H1 (cell line): ENCODE measurements at regions not wholly inside any gene's neighbourhood (a gene's known extent, or its start where the extent isn't known, plus 50 kb on each side); places are given as distances from the start of the nearest gene placed in this dataset.

Source experiments
- CTCF ChIA-PET: fragments of 300-600 bp; sonication (Branson Sonifier 250); formaldehyde crosslinking; loops from one replicate; lab custom pipeline; 2021; ENCODE audit not compliant: partially characterized antibody; lab: Charles Lee
- POLR2A ChIA-PET: fragments of 300-600 bp; sonication (Branson Sonifier 250); formaldehyde crosslinking; loops from one replicate; lab custom pipeline; 2021; ENCODE audit warnings: inconsistent platforms; ENCODE audit not compliant: partially characterized antibody; lab: Charles Lee
- DNase-seq, 2 experiments: peaks; one replicate each; pipeline versions ENCODE4 v3.0.0 to v3.0.0-alpha.2; 2010 to 2022; ENCODE audit warnings: low spot score in 2 of 2, low read depth in 1 of 2, mixed read lengths in 1 of 2
- FAIRE-seq: peaks from 2 replicates; lab custom pipeline; 2011; peaks lifted over from hg19 to GRCh38; lab: Jason Lieb, UNC
- H2AFZ ChIP-seq: 2 replicates; pipeline ENCODE4 v1.8.1; 2012; ENCODE audit warnings: low read length, inconsistent platforms
- H2AK5ac ChIP-seq: 2 replicates; pipeline ENCODE4 v1.6.1; 2013; ENCODE audit warnings: low read depth, low read length
- H2BK120ac ChIP-seq: replicated peaks from 2 replicates; pipeline ENCODE3; 2013; ENCODE audit warnings: low read depth, low read length, inconsistent platforms
- H2BK12ac ChIP-seq: 2 replicates; pipeline ENCODE4 v1.6.1; 2013; ENCODE audit warnings: low read depth, low read length
- H2BK15ac ChIP-seq: 2 replicates; pipeline ENCODE4 v1.6.1; 2013; ENCODE audit warnings: low read length
- H2BK20ac ChIP-seq: 2 replicates; pipeline ENCODE4 v1.6.1; 2013; ENCODE audit warnings: low read length
- H2BK5ac ChIP-seq: 2 replicates; pipeline ENCODE4 v1.6.1; 2013; ENCODE audit warnings: low read depth, low read length
- H3K14ac ChIP-seq: 2 replicates; pipeline ENCODE4 v1.6.1; 2013; ENCODE audit warnings: inconsistent platforms; ENCODE audit not compliant: insufficient read length
- H3K18ac ChIP-seq: 2 replicates; pipeline ENCODE4 v1.6.1; 2013; ENCODE audit warnings: low read length; ENCODE audit errors: extremely low read depth
- H3K23ac ChIP-seq: 2 replicates; pipeline ENCODE4 v1.6.1; 2013; ENCODE audit warnings: inconsistent platforms; ENCODE audit not compliant: insufficient read length
- H3K23me2 ChIP-seq: 2 replicates; pipeline ENCODE4 v1.6.1; 2013; ENCODE audit warnings: low read depth, low read length
- H3K27ac ChIP-seq: 2 replicates; pipeline ENCODE4 v1.6.1; 2011; ENCODE audit warnings: low read depth, low read length, inconsistent platforms
- H3K27me3 ChIP-seq, 4 experiments: replicated peaks in 1 of 4; 1 replicate in 1 of 4; 2 replicates in 3 of 4; pipeline versions ENCODE4 v1.6.1 to v1.8.1; 2011 to 2013; ENCODE audit warnings: low read length in 3 of 4, mild to moderate bottlenecking in 3 of 4, inconsistent platforms in 2 of 4, mixed read lengths in 2 of 4, moderate library complexity in 1 of 4; ENCODE audit not compliant: control insufficient read depth in 3 of 4, insufficient read depth in 3 of 4; ENCODE audit errors: extremely low read depth in 1 of 4
- H3K36me3 ChIP-seq, 4 experiments: 2 replicates each; pipeline versions ENCODE4 v1.6.1 to v1.8.1; 2011 to 2013; ENCODE audit warnings: mild to moderate bottlenecking in 4 of 4, low read length in 3 of 4, moderate library complexity in 2 of 4, control low read depth in 1 of 4, inconsistent platforms in 1 of 4; ENCODE audit not compliant: insufficient read depth in 4 of 4, control insufficient read depth in 2 of 4
- H3K4ac ChIP-seq: replicated peaks from 2 replicates; pipeline ENCODE3; 2013; ENCODE audit warnings: low read length, low read depth, mixed read lengths, inconsistent platforms; ENCODE audit not compliant: insufficient read length
- H3K4me1 ChIP-seq, 4 experiments: replicated peaks in 1 of 4; 1 replicate in 1 of 4; 2 replicates in 3 of 4; pipeline versions ENCODE4 v1.6.1 to v1.8.1; 2011 to 2013; ENCODE audit warnings: low read length in 3 of 4, inconsistent platforms in 2 of 4, mixed read lengths in 1 of 4; ENCODE audit not compliant: insufficient read depth in 4 of 4, control insufficient read depth in 3 of 4
- H3K4me2 ChIP-seq, 2 experiments: 2 replicates each; pipeline versions ENCODE4 v1.6.1 to v1.8.1; 2011 to 2013; ENCODE audit warnings: low read depth in 2 of 2, low read length in 2 of 2, control low read depth in 1 of 2, inconsistent platforms in 1 of 2, mild to moderate bottlenecking in 1 of 2; ENCODE audit not compliant: insufficient read depth in 1 of 2
- H3K4me3 ChIP-seq, 4 experiments: fragments of 200-600, 300-600 bp in 1 of 4; sonication (generic), shearing (Covaris generic), sonication (Bioruptor Twin) in 1 of 4; 2 replicates each; pipeline versions ENCODE4 v1.5.1 to v1.8.1; 2011 to 2016; ENCODE audit warnings: low read length in 4 of 4, low read depth in 3 of 4, control low read depth in 2 of 4, inconsistent platforms in 2 of 4, mild to moderate bottlenecking in 2 of 4, mixed read lengths in 1 of 4, moderate library complexity in 1 of 4; ENCODE audit not compliant: insufficient read depth in 2 of 4; ENCODE audit errors: extremely low read depth in 1 of 4
- H3K56ac ChIP-seq: replicated peaks from 2 replicates; pipeline ENCODE3; 2013; ENCODE audit warnings: low read depth, mild to moderate bottlenecking, mixed read lengths, low read length, inconsistent platforms; ENCODE audit not compliant: insufficient read length
- H3K79me1 ChIP-seq: 2 replicates; pipeline ENCODE4 v1.6.1; 2013; ENCODE audit warnings: low read depth, low read length, control low read depth
- H3K79me2 ChIP-seq, 2 experiments: 2 replicates each; pipeline versions ENCODE4 v1.6.1 to v1.8.1; 2012 to 2013; ENCODE audit warnings: low read length in 2 of 2, mild to moderate bottlenecking in 2 of 2, inconsistent platforms in 1 of 2; ENCODE audit not compliant: insufficient read depth in 2 of 2, control insufficient read depth in 1 of 2
- H3K9ac ChIP-seq, 4 experiments: replicated peaks in 1 of 4; 1 replicate in 1 of 4; 2 replicates in 3 of 4; pipeline versions ENCODE4 v1.6.1 to v1.8.1; 2011 to 2013; ENCODE audit warnings: low read depth in 3 of 4, low read length in 3 of 4, control low read depth in 2 of 4, mild to moderate bottlenecking in 2 of 4, moderate library complexity in 2 of 4, inconsistent platforms in 1 of 4; ENCODE audit errors: extremely low read depth in 1 of 4
- H3K9me3 ChIP-seq, 2 experiments: 2 replicates each; pipeline versions ENCODE4 v1.6.1 to v1.8.1; 2012 to 2013; ENCODE audit warnings: mild to moderate bottlenecking in 2 of 2, moderate library complexity in 2 of 2, control low read depth in 1 of 2, inconsistent platforms in 1 of 2, low read depth in 1 of 2, low read length in 1 of 2, mixed read lengths in 1 of 2; ENCODE audit not compliant: insufficient read depth in 2 of 2
- H4K20me1 ChIP-seq, 2 experiments: replicated peaks in 1 of 2; 2 replicates each; pipeline versions ENCODE3 to v1.8.1; 2011 to 2013; ENCODE audit warnings: inconsistent platforms in 2 of 2, low read length in 2 of 2, mild to moderate bottlenecking in 1 of 2; ENCODE audit not compliant: insufficient read depth in 2 of 2, control insufficient read depth in 1 of 2
- H4K5ac ChIP-seq: 2 replicates; pipeline ENCODE4 v1.6.1; 2013; ENCODE audit warnings: low read length, low read depth, mixed read lengths, inconsistent platforms; ENCODE audit not compliant: insufficient read length
- H4K8ac ChIP-seq: 2 replicates; pipeline ENCODE4 v1.8.0; 2013; ENCODE audit warnings: mild to moderate bottlenecking, moderate library complexity, low read length, inconsistent platforms; ENCODE audit not compliant: insufficient read depth; ENCODE audit errors: extremely low read depth
- H4K91ac ChIP-seq: replicated peaks from 2 replicates; pipeline ENCODE3; 2013; ENCODE audit warnings: low read length, mixed read lengths, inconsistent platforms; ENCODE audit not compliant: insufficient read length
- ASH2L ChIP-seq: fragments of 200-600, 300-600 bp; sonication (generic); IDR thresholded peaks from one replicate; pipeline ENCODE4 v1.7.1; 2017; ENCODE audit warnings: low read length
- CBX5 ChIP-seq: fragments of 300-800, 300-1000 bp; sonication (generic); IDR thresholded peaks from 2 replicates; pipeline ENCODE4 v1.7.1; 2016; ENCODE audit warnings: antibody characterized with exemption, low read length, low read depth
- HDAC2 ChIP-seq, 2 experiments: fragments of 300-600 bp in 1 of 2; sonication (generic) in 1 of 2; IDR thresholded peaks; 2 replicates each; pipeline ENCODE4 v1.6.1; 2011 to 2012; ENCODE audit warnings: low read depth in 2 of 2, low read length in 2 of 2, mild to moderate bottlenecking in 2 of 2, moderate library complexity in 2 of 2, borderline replicate concordance in 1 of 2, inconsistent platforms in 1 of 2
- HDAC6 ChIP-seq: IDR thresholded peaks from one replicate; pipeline ENCODE4 v1.7.1; 2012; ENCODE audit warnings: low read depth, mild to moderate bottlenecking, inconsistent platforms, low read length, moderate library complexity
- POLR2A ChIP-seq, 2 experiments: IDR thresholded peaks; 1 replicate in 1 of 2; 2 replicates in 1 of 2; pipeline ENCODE4 v1.6.1; 2011; ENCODE audit warnings: low read depth in 2 of 2, low read length in 2 of 2, mild to moderate bottlenecking in 2 of 2; ENCODE audit errors: control extremely low read depth in 1 of 2
- RAD21 ChIP-seq, 2 experiments: IDR thresholded peaks in 1 of 2; conservative IDR thresholded peaks in 1 of 2; 2 replicates each; pipeline ENCODE4 v1.6.1; 2011; ENCODE audit warnings: low read depth in 2 of 2, low read length in 2 of 2, improper control_type of control experiment in 1 of 2, inconsistent platforms in 1 of 2, mild to moderate bottlenecking in 1 of 2, moderate library complexity in 1 of 2
- SIN3A ChIP-seq, 2 experiments: IDR thresholded peaks in 1 of 2; conservative IDR thresholded peaks in 1 of 2; 2 replicates each; pipeline ENCODE4 v1.6.1; 2011 to 2012; ENCODE audit warnings: low read length in 2 of 2, improper control_type of control experiment in 1 of 2, low read depth in 1 of 2, mild to moderate bottlenecking in 1 of 2
- SIX5 ChIP-seq: IDR thresholded peaks from 2 replicates; pipeline ENCODE4 v1.6.1; 2011; ENCODE audit warnings: mild to moderate bottlenecking, low read depth, low read length
- SP1 ChIP-seq: IDR thresholded peaks from 2 replicates; pipeline ENCODE4 v1.6.1; 2011; ENCODE audit warnings: low read depth, low read length
- TAF7 ChIP-seq: optimal IDR thresholded peaks from 2 replicates; pipeline ENCODE3; 2011; ENCODE audit warnings: low read depth, mild to moderate bottlenecking, inconsistent platforms, low read length, moderate library complexity, borderline replicate concordance
- TBP ChIP-seq: IDR thresholded peaks from 2 replicates; pipeline ENCODE4 v1.6.1; 2011; ENCODE audit warnings: low read depth, low read length, improper control_type of control experiment
- WGBS, 2 experiments: shearing (Covaris generic) in 1 of 2; methylation state at CpG; one replicate each; pipeline versions ENCODE4 v1.1.6 to v1.1.7; 2013 to 2015; ENCODE audit warnings: low lambda C conversion rate in 2 of 2, mixed read lengths in 2 of 2, inconsistent platforms in 1 of 2, low coverage in 1 of 2, missing lambda C conversion rate in 1 of 2; ENCODE audit not compliant: insufficient replicate concordance in 2 of 2, insufficient coverage in 1 of 2, insufficient read length in 1 of 2; ENCODE audit errors: extremely low coverage in 1 of 2, missing lambda C conversion rate in 1 of 2; 5-methylcytosine and 5-hydroxymethylcytosine counted together
- TF ChIP-seq, protein P1 (sequence below): IDR thresholded peaks from 2 replicates; pipeline ENCODE4 v1.6.1; 2012; ENCODE audit warnings: inconsistent platforms
- TF ChIP-seq, protein P2 (sequence below): IDR thresholded peaks from 2 replicates; pipeline ENCODE4 v1.6.1; 2011; ENCODE audit warnings: low read depth, mild to moderate bottlenecking, low read length; ENCODE audit not compliant: insufficient read depth

DNA sequence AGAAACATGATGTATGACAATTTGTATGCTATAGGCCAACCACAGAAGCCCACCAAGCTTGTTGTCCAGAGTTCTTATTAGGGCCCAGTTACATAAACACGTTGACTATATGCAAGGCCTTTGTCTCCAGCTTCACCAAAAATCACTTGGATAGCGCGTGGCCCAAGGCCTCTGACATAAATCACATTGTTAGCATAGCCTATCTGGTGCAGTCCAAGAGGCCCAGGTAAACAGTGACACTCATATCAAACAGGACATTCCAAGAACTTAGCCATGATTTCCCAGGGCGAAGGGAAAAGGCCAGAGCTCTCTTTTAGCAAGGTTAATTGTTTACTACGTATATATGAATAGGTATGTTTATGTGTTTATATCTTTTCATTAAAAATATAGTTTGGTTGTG is 337.2 kb upstream of the CELF2 start:
- no peaks in the 10 kb centered on the region for H3K9me3 ChIP-seq
- peaks cover 0 to 1% (median 0%) of the 10 kb centered on the region in 4 experiments; a peak in 1 of 7 replicates for H3K27me3 ChIP-seq
- no peak overlapping the region for H4K8ac ChIP-seq
- FAIRE-seq (no peak), DNase-seq (no peak)
- H4K5ac ChIP-seq = no peak overlapping the region
- WGBS, 2 experiments = 97% methylated on average over 5 of the region's 5 CpGs; no CpG with 5 or more reads in 1 of the 2 experiments
- no peak overlapping the region for H3K4me3 ChIP-seq
- ChIA-PET CTCF (no interaction called here), POLR2A (no interaction called here)
- no peak overlapping the region for H2BK20ac ChIP-seq
- no peak overlapping the region for H2AFZ ChIP-seq
- no peaks in the 10 kb centered on the region for H3K79me2 ChIP-seq
- no peaks in the 10 kb centered on the region for H3K4me1 ChIP-seq
- no peak overlapping the region for H3K4me2 ChIP-seq
- no peak overlapping the region for H3K27ac ChIP-seq
- H3K9ac ChIP-seq = no peak overlapping the region
- H2BK5ac ChIP-seq = no peak overlapping the region
- no peaks in the 10 kb centered on the region for H3K23me2 ChIP-seq
- no peak overlapping the region for H3K18ac ChIP-seq
- H2AK5ac ChIP-seq = no peak overlapping the region
- TF ChIP-seq HDAC2 (IDR thresholded peaks at IDR 0.05; ENCODE audit: borderline replicate concordance in 1 of 2, low read depth in 2 of 2, low read length in 2 of 2) (no peak), SP1 (no peak), TBP (no peak), ASH2L (no peak), SIN3A (conservative IDR thresholded peaks at IDR 0.05 in 1 of 2, IDR thresholded peaks at IDR 0.05 in 1 of 2; ENCODE audit: low read depth in 1 of 2, low read length in 2 of 2) (no peak), SIX5 (no peak), CBX5 (no peak), TAF7 (no peak), HDAC6 (no peak), RAD21 (IDR thresholded peaks at IDR 0.05 in 1 of 2, conservative IDR thresholded peaks at IDR 0.05 in 1 of 2; ENCODE audit: low read depth in 2 of 2, low read length in 2 of 2) (no peak), POLR2A (IDR thresholded peaks at IDR 0.05; ENCODE audit: control extremely low read depth in 1 of 2, low read depth in 2 of 2, low read length in 2 of 2) (no peak)
- TF ChIP-seq, protein P1, sequence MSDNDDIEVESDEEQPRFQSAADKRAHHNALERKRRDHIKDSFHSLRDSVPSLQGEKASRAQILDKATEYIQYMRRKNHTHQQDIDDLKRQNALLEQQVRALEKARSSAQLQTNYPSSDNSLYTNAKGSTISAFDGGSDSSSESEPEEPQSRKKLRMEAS = no peak
- TF ChIP-seq, protein P2, sequence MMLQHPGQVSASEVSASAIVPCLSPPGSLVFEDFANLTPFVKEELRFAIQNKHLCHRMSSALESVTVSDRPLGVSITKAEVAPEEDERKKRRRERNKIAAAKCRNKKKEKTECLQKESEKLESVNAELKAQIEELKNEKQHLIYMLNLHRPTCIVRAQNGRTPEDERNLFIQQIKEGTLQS = no peak
- H2BK15ac ChIP-seq = no peak overlapping the region
- H3K79me1 ChIP-seq = no peaks in the 10 kb centered on the region
- H2BK120ac ChIP-seq = no peak overlapping the region
- H3K4ac ChIP-seq = no peak overlapping the region
- H4K20me1 ChIP-seq = no peaks in the 10 kb centered on the region
- no peak overlapping the region for H3K14ac ChIP-seq
- no peak overlapping the region for H3K23ac ChIP-seq
- H2BK12ac ChIP-seq = no peak overlapping the region
- no peak overlapping the region for H4K91ac ChIP-seq
- H3K56ac ChIP-seq = no peak overlapping the region
- no peaks in the 10 kb centered on the region; a peak in 1 of 8 replicates for H3K36me3 ChIP-seq
